ENCODE measurements at regions not wholly inside any gene's neighbourhood (a gene's known extent, or its start where the extent isn't known, plus 50 kb on each side); places are given as distances from the start of the nearest gene placed in this dataset.

DNA sequence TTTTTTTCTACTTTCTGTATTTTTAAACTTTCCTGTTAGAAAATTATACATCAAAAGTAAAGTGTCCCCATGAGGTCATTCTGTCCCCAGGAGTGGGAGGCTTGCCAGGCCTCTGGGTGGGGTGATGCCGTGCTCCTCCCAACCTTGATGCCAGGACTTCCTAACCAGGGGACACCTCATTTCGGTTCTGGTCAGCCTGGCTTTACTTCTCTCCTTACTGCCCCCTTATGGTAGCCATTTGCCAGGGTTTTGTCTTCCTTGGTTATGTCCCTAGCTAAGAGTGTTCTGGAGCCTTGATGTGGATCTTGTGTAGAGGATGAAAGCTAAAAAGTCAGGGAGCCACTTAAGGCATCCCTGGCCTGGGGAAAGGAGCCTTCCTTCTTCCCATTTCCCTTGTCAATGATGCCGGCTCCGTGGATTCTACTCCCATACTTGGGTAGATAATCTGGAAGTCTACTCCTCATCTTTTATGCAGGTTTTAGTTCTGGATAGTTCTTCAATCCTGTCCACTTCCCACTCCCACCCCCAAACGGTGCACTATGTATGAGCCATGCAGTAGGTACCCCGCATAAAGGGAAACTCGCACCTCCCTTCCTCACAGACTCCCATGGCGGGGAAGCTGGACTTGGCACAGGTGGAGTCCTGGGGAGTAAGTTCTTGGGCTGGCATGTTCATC is 164.1 kb upstream of the SALL4 start:
- TF ChIP-seq ZNF274 (IDR thresholded peaks at IDR 0.05; ENCODE audit: low read depth, low read length): no peak
- TF ChIP-seq YY1 (IDR thresholded peaks at IDR 0.05; ENCODE audit: insufficient read depth, insufficient read length): no peak

Data from NT2/D1 (cell line).